CD4-positive, alpha-beta T cell treated with Interleukin-21 for 1 hour (primary cell): ENCODE measurements at regions not wholly inside any gene's neighbourhood (a gene's known extent, or its start where the extent isn't known, plus 50 kb on each side); places are given as distances from the start of the nearest gene placed in this dataset.

Experiments
- DNase-seq: peaks from one replicate; pipeline ENCODE4 v3.0.0-alpha.2; 2020

DNA sequence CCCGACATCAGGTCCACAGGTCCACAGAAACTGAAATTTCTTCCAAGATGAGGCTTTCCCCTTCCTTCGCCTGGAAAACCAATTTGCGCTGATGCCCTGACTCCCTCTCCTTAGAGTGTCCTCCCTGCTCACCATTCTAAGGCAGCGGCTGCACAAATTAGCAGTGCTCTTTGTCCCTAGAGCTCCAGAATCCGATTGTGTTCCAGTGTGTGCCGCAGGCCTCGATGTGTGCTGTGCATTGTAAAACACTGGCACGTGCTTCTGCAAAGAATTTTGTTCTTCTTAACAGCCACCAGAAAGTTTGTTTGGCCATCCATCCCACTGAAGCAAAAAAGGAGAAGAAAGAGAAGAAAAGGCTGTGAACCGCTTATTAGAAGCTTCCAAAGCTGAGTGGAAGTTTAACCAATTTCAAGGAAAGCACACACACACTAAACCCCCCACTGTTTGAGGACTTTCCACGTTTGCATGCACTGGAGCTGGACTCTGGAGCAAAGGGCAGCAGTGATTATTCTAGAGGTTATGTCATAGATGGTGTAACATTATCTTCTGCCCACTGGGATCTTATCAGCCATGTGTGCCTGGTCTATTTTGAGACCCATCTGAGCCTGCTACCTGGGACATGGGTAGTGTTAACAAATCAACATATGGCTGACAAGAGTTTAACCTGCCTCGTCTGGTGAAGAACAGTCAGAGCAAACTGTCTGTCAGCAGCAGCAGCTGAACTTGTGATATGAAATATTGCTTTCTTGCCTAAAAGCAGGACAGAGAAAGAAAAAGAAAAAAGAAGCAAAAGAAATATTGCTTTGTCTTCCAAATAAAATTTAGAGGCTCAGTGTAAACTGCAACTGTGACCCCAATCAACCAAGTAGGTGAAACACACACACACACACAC, 64.9 kb upstream of the RREB1 start:
- DNase-seq, result no peak

DNA sequence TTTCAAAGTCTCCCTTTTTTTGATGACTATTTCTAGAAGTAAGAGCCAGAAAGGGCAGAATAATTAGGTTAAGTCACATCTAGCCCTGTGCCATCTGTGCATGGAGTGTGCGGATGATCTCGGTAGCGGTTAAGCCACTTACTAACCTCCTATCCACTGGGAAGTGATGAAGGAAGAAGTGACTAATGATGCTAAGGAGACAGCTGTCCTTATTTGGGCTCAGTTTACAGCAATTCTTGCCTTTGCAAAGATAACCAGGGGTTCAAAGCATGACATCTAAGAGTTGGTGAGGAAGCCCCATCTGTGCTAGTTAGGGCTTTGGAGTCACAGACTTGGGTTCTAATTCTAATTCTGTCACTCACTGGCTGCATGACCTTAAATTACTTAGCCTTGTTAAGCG, 62.4 kb upstream of the RREB1 start:
- no peak for DNase-seq

DNA sequence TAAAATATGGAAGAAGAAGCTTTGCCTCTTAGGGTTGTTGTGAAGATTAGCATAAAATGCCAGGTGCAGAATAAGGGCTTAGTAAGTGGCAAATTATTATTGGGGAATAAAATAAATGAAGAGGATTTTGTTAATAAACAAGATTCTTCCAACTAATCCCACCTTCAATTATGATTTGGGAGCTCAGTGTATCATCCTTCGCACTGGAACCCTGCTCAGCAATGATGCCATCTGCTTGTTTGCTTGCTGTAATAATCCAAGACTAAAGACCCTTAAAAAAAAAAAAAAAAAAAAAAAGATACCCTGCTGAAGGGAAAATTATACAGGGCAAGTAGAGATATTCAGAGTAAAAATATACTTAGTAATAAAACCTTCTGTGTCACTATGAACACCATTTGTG, 62.0 kb upstream of the RREB1 start:
- no peak for DNase-seq

DNA sequence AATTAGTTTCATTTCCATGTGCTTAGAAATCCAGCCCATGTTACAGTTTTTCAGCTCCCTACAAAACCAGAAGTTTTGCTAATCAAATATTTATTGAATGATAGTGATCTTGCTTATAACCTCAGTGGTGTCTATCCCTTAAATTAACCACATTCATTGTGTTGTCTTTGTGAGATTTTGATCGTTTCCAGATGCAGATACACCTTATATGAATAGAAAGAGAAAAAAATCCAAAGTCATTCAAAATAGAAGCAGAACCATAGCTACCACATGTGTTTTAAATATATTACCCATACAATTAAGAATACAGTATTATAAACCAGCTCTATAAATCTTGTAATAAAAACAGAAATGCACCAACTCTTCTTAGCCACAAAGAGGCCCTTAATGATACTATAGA, 60.6 kb upstream of the RREB1 start:
- DNase-seq, result no peak

DNA sequence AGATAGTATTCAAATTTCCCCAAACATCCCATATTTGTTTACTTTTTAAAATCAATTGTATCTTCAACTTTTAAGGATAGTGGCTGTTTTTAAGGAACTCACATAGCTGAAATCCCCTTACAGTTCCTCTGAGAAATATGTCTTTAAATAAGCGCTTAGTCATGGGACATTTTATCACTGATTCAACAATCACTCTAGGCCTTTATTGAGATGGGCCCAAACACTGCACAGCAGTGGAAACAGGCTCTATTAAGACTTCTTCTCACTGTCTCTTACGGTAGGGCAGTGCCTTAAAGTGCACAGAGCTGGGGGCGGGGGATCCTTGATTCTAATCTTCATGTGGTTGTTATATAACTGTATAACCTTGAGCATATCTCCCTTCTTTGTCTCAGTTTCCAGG, 59.8 kb upstream of the RREB1 start:
- no peak for DNase-seq

DNA sequence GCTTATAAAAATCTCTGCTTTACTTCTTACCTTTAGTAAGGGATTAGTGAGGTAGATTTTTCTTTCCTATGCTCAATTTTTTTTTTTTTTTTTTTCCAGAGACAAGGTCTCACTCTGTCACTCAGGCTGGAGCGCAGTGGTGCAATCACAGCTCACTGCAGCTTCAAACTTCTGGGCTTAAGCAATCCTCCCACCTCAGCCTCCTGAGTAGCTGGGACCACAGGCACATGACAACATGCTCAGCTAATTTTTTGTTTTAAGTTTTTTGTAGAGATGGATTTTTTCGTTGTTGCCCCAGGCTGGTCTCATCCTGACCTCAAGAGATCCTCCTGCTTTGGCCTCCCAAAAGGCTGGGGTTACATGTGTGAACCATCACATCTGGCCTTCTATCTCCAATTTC, 58.9 kb upstream of the RREB1 start:
- DNase-seq, result no peak

DNA sequence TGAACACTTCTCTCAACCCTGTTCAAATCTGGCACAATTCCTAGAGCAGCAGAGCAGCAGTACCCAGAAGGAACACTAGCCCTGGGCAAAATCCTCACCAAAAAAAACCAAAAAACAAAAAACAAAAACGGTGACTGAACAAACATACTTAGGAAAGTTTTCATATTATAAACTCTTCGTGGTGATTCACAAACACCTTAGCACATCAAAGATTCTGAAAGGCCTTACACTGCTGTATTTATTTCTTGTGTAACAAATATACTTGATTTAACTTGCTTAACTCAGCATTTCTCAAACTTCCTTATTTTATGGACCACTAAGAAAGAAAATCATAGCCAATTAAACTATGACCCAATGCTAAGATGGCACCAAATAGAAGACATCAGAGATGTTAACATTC, 57.8 kb upstream of the RREB1 start:
- DNase-seq, result no peak

DNA sequence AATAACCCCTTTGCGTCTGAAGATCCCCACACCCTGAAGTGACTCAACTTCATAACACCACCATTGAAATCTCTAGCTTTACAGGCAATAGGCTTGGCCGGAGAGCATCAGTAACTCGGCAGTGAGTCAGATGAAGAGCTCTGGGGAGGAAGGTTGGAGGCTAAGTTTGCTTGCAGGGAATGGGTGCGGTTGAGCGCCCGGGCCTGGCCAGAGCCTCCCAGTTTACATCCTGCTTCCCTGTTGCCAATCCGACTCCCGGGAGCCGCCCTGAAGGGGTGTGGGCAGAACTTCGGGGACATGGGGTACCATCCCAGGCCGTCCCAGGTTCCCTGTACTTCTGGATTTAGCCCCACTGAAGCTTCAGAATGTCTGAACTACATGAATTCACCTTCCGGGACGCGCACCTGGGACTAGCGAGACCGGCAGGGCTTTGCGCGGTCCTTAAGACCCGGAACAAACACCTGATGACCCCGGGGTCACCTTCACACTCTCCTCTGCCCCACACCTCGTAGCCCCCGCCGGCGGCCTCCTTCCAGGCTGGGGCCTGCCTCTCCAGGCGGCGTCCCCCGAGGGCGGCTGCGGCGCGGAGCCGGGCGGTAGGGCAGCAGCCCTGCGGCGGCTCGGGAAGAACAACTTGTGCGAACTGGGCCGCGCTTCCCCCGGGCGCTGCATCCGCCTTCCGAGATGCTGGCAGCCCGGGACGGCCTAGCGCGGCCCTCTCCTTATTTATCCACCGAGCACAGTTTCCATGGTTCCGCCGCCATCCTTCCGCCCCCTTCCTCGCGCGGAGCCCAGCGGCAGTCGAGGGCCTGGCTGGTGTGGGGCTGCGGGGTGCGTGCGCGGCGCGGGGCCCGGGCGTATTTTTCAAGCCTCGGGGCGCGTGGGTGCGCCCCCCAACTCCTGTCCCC, 56.6 kb upstream of the RREB1 start:
- peak; percentile 34 for DNase-seq

DNA sequence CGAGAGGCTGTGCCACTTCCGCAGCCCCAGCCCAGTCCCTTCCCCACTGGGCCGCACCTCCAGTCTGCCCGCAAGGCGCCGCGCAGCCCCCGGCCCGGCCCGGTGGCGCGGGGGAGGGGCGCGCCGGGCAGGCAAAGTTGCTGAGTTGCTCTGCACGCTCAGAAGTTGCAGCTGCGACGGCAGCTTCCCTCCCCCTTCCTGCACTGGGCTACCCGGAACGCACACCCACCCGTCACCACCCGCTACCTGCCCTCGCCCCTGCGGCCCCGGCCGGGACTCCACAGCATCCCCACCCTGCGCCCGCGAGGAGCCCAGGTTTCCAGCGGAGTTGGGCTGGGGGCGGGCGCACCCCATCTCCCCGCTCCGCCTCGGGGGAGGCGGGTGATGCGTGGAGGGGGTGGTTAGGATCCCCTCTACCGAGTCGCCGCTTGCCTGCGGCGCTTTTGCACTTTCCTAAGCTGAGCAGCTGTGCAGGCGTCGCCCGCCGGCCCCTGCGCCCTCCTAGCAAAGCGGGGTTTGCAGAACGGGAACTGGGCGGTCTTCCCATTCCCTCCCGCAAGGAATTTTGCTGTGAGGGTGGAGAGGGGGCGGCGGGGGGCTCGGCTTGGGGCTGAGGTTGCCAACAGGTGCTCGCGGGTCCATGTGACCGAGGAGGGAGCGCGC, 55.9 kb upstream of the RREB1 start:
- DNase-seq, result peak; percentile 55

DNA sequence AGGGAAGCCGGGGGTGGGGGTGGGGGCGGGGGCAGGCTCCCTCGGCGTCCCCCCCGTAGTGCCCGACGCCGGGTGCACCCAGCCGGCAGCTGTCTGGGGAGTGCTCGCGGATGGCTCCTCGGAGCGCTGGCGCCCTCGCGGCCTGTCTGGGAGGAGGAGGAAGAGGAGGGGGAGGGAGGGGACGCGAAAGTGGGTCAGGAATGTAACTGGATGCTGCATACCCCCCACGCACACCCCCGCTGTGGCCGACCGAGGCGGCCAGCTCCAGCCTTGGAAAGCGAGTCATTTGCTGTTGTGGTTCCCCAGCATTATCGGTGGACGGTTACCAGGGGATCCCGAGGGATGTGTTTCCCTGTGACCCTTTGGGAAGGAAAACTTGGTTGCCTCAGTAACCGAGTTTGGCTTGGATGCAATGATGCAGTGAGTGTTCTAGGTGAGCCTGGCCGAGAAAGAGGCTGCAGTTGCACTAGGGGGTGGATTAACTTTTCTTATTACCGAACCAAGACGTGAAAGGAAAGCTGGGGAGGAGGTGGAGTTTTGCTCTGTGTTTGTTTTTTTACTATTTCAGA, 55.2 kb upstream of the RREB1 start:
- DNase-seq, result no peak

DNA sequence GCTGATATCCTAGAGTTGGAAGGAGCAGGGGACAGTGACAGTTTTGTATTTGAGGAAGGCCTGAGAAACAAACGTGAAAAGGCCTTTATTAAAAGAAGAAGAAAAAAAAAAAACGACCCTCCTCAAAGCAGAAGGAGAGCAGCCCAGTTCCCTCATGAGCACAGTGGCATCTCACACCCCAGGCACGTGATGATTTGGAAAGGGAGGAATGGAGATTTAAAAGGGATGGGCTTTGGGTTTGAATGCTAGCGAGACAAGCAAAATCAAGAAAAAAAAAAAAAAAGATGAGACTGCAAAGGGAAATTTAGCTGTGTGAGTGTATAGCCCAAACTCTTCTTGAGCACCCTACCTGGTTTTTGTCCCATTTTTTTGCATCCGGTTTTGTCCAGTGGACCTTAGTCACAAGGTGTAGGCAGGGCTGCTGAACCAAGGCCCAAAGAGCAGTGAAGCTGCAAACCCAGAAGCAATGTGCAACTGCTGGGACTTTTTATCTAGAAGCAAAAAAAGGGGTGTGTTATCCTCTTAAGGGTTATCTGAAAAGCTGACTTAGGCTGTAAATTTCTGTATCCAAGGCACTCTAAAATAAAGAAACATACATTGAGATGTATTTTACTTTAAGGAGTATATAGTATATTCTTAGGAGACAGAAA, 54.5 kb upstream of the RREB1 start:
- DNase-seq, result no peak
